NAMALWA (cell line): ENCODE measurements at regions not wholly inside any gene's neighbourhood (a gene's known extent, or its start where the extent isn't known, plus 50 kb on each side); places are given as distances from the start of the nearest gene placed in this dataset.
"Not testable (repeated sequence)": the region's sequence is repeated elsewhere in the genome, so short reads cannot be mapped to it uniquely, and the experiment has no call there.

Source experiments
- DNase-seq: peaks from one replicate; pipeline ENCODE4 v3.0.0-alpha.2; 2015; ENCODE audit warnings: low spot score

- DNase-seq, result no peak
Observed at GRCh38 chr5:117800261-117800660, 1188.1 kb downstream of the DTWD2 start.

GRCh38 chr5:117794847-117795246 lies 1193.5 kb downstream of the DTWD2 start:
- DNase-seq, result no peak

- no peak for DNase-seq
Observed at GRCh38 chr5:117793963-117794362, 1194.4 kb downstream of the DTWD2 start.

GRCh38 chr5:117792476-117792875 lies 1195.9 kb downstream of the DTWD2 start:
- DNase-seq, result no peak

GRCh38 chr5:117788596-117788995 lies 1199.8 kb downstream of the DTWD2 start:
- DNase-seq, result peak; percentile 2

GRCh38 chr5:117779171-117779570 lies 1204.5 kb upstream of the SEMA6A start:
- DNase-seq, result no peak

GRCh38 chr5:117776977-117777376 lies 1202.4 kb upstream of the SEMA6A start:
- no peak for DNase-seq

- no peak for DNase-seq
Observed at GRCh38 chr5:117769877-117770276, 1195.3 kb upstream of the SEMA6A start.

GRCh38 chr5:117763271-117763670 lies 1188.6 kb upstream of the SEMA6A start:
- no peak for DNase-seq

- DNase-seq, result no peak
Observed at GRCh38 chr5:117761186-117761585, 1186.6 kb upstream of the SEMA6A start.

- no peak for DNase-seq
Observed at GRCh38 chr5:117759849-117760499, 1185.4 kb upstream of the SEMA6A start.

- DNase-seq, result no peak
Observed at GRCh38 chr5:117752403-117752802, 1177.8 kb upstream of the SEMA6A start.

GRCh38 chr5:117748336-117748735 lies 1173.7 kb upstream of the SEMA6A start:
- no peak for DNase-seq

GRCh38 chr5:117743337-117743736 lies 1168.7 kb upstream of the SEMA6A start:
- no peak for DNase-seq

- no peak for DNase-seq
Observed at GRCh38 chr5:117741655-117742206, 1167.1 kb upstream of the SEMA6A start.

GRCh38 chr5:117740268-117740667 lies 1165.6 kb upstream of the SEMA6A start:
- no peak for DNase-seq

- DNase-seq, result no peak
Observed at GRCh38 chr5:117738571-117738970, 1163.9 kb upstream of the SEMA6A start.

- DNase-seq, result no peak
Observed at GRCh38 chr5:117736698-117737097, 1162.1 kb upstream of the SEMA6A start.

- no peak for DNase-seq
Observed at GRCh38 chr5:117734056-117734455, 1159.4 kb upstream of the SEMA6A start.

GRCh38 chr5:117733051-117733450 lies 1158.4 kb upstream of the SEMA6A start:
- DNase-seq, result no peak

GRCh38 chr5:117732264-117732663 lies 1157.6 kb upstream of the SEMA6A start:
- DNase-seq, result no peak

GRCh38 chr5:117731446-117731845 lies 1156.8 kb upstream of the SEMA6A start:
- no peak for DNase-seq

GRCh38 chr5:117720784-117721183 lies 1146.2 kb upstream of the SEMA6A start:
- not testable (repeated sequence) for DNase-seq

GRCh38 chr5:117719413-117719812 lies 1144.8 kb upstream of the SEMA6A start:
- no peak for DNase-seq
